Activated gamma-delta T cell treated with anti-CD3 and anti-CD28 coated beads, Interleukin-2, amount 50 U/mL, for 16 hours (primary cell): ENCODE measurements at regions not wholly inside any gene's neighbourhood (a gene's known extent, or its start where the extent isn't known, plus 50 kb on each side); places are given as distances from the start of the nearest gene placed in this dataset.

ENCODE experiments used
- DNase-seq: peaks from one replicate; pipeline ENCODE4 v3.0.0-alpha.2; 2020; ENCODE audit warnings: low read depth

GRCh38 chr1:193785850-193786420 lies 599.5 kb upstream of the B3GALT2 start:
- DNase-seq: no peak

- DNase-seq: no peak
Observed at GRCh38 chr1:193774536-193775323, 588.3 kb upstream of the B3GALT2 start.

- no peak for DNase-seq
Observed at GRCh38 chr1:193771596-193771995, 585.2 kb upstream of the B3GALT2 start.

- DNase-seq: no peak
Observed at GRCh38 chr1:193769651-193770050, 583.2 kb upstream of the B3GALT2 start.

- DNase-seq: no peak
Observed at GRCh38 chr1:193767886-193768285, 581.5 kb upstream of the B3GALT2 start.

GRCh38 chr1:193766329-193766728 lies 579.9 kb upstream of the B3GALT2 start:
- DNase-seq: no peak

GRCh38 chr1:193763266-193763665 lies 576.9 kb upstream of the B3GALT2 start:
- DNase-seq: no peak

GRCh38 chr1:193762236-193762635 lies 575.8 kb upstream of the B3GALT2 start:
- no peak for DNase-seq

- DNase-seq: no peak
Observed at GRCh38 chr1:193755441-193755840, 569.0 kb upstream of the B3GALT2 start.

- DNase-seq: no peak
Observed at GRCh38 chr1:193754732-193755427, 568.5 kb upstream of the B3GALT2 start.

- DNase-seq: no peak
Observed at GRCh38 chr1:193754151-193754550, 567.7 kb upstream of the B3GALT2 start.

- DNase-seq: no peak
Observed at GRCh38 chr1:193753038-193753756, 566.8 kb upstream of the B3GALT2 start.

- no peak for DNase-seq
Observed at GRCh38 chr1:193749868-193750267, 563.5 kb upstream of the B3GALT2 start.

- no peak for DNase-seq
Observed at GRCh38 chr1:193747579-193747978, 561.2 kb upstream of the B3GALT2 start.

GRCh38 chr1:193741228-193741627 lies 554.8 kb upstream of the B3GALT2 start:
- no peak for DNase-seq

GRCh38 chr1:193740762-193741161 lies 554.3 kb upstream of the B3GALT2 start:
- DNase-seq: no peak

GRCh38 chr1:193736507-193736906 lies 550.1 kb upstream of the B3GALT2 start:
- no peak for DNase-seq

- no peak for DNase-seq
Observed at GRCh38 chr1:193733674-193734073, 547.3 kb upstream of the B3GALT2 start.

- DNase-seq: no peak
Observed at GRCh38 chr1:193730017-193730416, 543.6 kb upstream of the B3GALT2 start.

- DNase-seq: no peak
Observed at GRCh38 chr1:193729429-193729828, 543.0 kb upstream of the B3GALT2 start.

GRCh38 chr1:193727850-193728249 lies 541.4 kb upstream of the B3GALT2 start:
- no peak for DNase-seq

- no peak for DNase-seq
Observed at GRCh38 chr1:193726722-193727121, 540.3 kb upstream of the B3GALT2 start.

- no peak for DNase-seq
Observed at GRCh38 chr1:193712392-193712791, 526.0 kb upstream of the B3GALT2 start.
